ENCODE measurements at regions not wholly inside any gene's neighbourhood (a gene's known extent, or its start where the extent isn't known, plus 50 kb on each side); places are given as distances from the start of the nearest gene placed in this dataset.

- TF ChIP-seq POLR2AphosphoS5 (IDR thresholded peaks at IDR 0.05) (no peak), POLR2A (IDR thresholded peaks at IDR 0.05) (no peak)
- TF ChIP-seq, protein P1, sequence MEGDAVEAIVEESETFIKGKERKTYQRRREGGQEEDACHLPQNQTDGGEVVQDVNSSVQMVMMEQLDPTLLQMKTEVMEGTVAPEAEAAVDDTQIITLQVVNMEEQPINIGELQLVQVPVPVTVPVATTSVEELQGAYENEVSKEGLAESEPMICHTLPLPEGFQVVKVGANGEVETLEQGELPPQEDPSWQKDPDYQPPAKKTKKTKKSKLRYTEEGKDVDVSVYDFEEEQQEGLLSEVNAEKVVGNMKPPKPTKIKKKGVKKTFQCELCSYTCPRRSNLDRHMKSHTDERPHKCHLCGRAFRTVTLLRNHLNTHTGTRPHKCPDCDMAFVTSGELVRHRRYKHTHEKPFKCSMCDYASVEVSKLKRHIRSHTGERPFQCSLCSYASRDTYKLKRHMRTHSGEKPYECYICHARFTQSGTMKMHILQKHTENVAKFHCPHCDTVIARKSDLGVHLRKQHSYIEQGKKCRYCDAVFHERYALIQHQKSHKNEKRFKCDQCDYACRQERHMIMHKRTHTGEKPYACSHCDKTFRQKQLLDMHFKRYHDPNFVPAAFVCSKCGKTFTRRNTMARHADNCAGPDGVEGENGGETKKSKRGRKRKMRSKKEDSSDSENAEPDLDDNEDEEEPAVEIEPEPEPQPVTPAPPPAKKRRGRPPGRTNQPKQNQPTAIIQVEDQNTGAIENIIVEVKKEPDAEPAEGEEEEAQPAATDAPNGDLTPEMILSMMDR (IDR thresholded peaks at IDR 0.05) = no peak
Observed at GRCh38 chr2:137897082-137897481, 67.2 kb upstream of the HNMT start.
